Hematopoietic multipotent progenitor cell (in vitro differentiated cells): ENCODE measurements at regions not wholly inside any gene's neighbourhood (a gene's known extent, or its start where the extent isn't known, plus 50 kb on each side); places are given as distances from the start of the nearest gene placed in this dataset.
"Not testable (repeated sequence)": the region's sequence is repeated elsewhere in the genome, so short reads cannot be mapped to it uniquely, and the experiment has no call there.

Experiments
- DNase-seq, 3 donors: peaks; one replicate each; pipeline ENCODE4 v3.0.0-alpha.2; 2011 to 2015; ENCODE audit warnings: low read depth in 2 of 3, low spot score in 2 of 3

DNA sequence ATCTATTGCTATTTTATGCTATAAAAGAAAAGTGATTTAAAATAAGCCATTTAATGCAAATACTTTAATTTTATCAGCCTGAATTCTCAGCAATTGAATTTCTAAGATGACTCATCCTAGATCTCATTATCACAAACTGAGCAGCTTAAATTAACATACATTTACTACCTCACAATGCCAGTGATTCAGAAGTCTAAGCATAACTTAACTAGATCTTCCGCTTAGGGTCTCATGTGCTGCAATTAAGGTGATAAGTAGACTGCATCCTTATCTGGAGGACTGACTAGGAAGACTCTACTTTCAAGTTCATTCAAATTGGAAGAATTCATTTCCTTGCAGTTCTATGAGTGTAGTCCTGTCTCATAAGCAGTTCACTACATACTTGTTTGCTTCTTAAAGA lies 286.6 kb downstream of the COL11A1 start:
- no peak for DNase-seq

DNA sequence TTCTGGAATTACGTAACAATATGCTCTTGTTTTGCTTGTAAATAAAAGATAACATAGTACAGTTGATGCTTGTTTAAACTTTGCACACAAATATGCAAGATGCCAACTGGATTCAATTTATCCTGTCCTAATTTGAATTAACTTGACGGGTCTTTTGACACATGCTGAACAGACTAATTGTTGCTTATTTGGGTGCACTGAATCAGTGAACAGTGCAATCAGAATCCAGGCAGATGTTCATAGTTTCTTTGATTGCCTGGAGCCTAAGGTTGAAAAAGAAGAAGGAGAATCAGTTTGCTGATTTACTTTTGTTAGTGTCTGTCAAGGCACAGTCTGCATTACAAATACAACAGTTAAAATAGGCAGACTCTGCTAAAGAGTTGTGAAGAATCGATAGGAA lies 307.9 kb downstream of the COL11A1 start:
- no peak for DNase-seq

DNA sequence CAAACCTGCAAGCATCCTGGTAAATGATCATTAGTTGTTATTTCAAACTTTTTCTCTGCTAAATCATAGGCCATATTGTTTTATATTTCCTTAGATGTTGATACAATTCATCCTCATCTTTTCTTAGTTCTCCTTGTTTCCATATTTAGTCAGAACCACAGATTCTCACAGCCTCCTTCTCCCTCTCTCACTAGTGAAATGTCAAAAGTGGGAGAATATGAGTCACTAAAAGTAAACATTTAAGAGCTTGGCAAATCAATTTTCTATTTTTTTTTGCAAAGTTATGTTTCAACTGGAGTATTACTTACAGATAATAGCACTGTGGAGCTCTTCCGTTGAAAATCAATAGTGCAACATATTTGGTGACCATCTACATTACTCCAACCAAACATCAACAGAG lies 308.8 kb downstream of the COL11A1 start:
- no peak for DNase-seq

DNA sequence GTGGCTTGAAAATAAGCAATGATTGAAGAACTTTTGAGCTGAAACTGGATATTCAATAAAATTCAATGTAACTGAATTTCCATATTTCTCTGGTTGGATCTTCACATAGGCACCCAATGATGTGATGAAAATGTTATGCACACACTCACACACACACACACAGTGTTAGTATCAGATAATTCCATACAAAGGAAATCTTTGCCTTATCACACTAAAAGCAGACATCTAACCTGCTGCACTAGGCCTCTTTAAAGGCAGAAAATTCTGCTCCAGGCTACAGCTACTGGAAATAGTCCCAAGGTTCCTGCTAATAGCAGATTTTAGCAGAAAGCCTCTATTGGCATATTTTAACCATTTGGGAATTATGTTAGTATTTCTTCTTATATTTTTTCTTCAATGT lies 309.6 kb downstream of the COL11A1 start:
- DNase-seq, result no peak

DNA sequence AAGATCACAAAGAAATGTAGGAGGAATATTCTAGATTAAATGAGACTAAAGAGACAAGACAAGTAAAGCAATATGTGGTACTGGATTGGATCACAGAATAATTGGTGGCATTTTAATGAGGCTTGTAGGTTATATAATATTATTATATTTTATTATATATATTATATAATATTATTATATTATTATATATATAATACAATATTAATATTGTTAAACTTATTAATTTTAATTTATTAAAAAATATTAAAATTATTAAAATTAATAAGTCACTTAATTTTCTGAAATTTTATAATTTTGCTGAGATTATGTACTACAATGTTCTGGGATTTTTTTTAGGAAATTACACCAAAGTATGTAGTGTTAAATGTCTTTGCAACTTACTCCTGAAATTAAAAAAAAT lies 311.9 kb downstream of the COL11A1 start:
- no peak for DNase-seq

DNA sequence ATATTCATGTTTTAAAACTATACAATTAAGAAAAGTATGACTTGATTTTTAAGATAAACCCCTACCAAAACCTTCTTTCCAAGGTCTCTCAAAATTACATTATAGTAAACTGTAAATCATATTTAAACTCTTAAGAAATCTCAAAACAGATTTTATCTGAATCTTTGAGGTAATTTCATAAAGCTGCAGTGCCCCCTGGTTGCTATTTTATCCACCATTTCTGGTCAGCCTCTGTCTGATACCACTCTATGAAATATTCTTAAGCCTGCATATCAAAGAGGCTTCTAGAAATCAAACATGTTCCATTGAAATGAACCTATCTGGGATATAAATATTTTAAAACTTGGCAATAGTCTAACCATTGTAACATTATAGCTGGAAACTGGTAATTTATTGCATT lies 317.3 kb downstream of the COL11A1 start:
- no peak for DNase-seq

DNA sequence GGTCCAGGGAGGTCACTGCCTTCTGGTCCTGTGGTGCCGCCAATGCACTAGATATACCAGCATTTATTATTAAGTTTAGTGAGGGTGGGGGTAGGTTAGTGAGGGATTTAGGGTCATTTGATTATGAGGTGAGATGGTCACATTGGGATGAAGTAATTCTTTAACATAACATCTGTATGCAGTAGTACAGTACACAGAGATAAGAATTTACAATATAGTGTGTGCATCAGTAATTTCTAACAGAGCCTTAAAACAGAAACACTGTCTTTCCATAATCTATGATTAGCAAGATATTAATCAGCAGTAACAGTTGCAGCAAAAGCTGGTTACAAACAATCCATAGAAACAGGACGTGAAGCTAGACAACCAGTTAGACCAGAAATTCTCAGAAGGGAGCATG lies 318.4 kb downstream of the COL11A1 start:
- DNase-seq, result not testable (repeated sequence)

DNA sequence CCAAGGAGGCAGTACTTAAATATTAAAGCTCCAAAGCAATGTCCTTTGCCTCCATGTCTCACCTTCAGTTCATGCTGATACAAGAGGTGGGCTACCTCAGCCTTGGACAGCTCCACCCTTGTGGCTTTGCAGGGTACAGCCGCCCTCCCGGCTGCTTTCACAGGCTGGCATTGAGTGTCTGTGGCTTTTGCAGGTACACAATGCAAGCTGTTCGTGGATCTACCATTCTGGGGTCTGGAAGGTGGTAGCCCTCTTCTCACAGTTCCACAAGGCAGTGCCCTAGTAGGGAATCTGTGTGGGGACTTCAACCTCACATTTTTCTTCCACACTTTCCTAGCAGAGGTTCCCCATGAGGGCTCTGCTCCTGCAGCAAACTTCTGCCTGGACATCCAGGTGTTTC lies 324.8 kb downstream of the COL11A1 start:
- DNase-seq, result no peak

DNA sequence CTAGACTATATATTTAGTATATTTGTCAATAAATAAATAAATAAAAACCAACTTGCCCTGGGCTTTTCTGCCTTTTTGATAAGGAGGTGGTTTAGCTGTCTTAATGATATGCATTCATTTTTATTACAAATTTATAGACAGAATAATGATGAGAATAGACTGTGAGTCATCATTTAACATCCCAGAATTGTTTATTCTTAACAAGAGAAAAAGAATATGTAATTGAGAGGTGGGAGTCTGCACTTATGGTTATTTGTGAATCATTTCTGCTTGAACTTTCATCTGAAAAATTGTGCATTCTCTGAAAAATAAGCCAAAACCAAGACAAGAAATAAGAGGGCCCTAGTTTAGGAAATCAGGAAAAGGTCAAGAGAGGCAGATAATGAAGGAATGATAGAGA lies 326.2 kb downstream of the COL11A1 start:
- no peak for DNase-seq

DNA sequence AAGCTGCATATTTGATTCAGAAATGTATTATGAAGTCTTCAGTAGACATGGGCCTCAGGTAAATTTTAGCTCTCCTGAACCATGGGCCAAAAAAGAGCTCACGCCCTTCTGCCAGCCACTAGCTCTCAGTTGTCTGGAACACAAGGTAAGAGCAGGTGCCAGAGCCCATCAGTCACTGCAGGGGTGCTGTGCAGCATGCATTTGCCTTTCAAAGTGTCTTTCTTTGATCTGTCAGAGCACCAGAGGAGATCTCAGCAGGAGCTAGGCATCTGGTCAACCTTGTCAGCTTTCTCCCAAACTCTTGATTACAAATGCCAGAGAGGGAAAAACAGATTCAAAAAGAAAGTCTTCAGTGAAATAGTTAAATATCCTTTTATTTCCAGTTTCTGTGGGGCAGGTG lies 332.3 kb downstream of the COL11A1 start:
- DNase-seq, result no peak

DNA sequence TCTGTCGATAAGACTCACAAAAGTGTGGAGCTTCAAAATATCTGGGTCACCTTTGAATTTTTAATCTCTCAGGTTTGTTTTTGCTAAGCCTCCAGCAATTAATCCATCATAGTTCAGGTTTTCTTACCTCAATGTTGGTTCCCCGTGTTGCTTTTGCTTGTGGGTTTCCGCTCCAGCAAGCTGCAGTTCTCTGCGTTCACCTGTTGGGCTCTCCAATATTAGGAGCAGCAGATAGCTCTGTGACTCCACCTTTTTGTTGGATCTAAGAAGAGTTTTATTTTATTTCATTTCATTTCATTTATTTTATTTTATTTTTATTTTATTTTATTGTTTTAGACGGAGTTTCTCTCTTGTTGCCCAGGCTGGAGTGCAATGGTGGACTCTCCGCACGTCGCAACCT lies 335.5 kb downstream of the COL11A1 start:
- no peak for DNase-seq

DNA sequence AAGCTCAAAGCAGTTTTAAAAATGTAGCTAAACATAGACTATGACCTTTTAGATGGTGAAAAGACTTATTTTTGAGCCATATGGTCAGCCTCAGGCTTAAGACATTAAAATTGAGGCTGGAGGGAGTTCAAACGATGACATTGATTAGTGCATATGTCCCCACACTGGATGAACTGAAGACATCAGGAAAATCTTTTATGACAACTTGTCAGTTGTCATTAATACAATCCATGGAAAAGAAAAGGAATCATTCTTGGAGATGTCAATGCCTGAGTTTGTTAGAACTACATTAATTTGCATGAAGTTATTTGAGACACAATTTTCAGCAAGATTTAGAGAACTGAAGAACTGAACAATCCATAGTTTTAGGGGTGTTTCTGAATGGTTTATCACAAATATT lies 349.9 kb downstream of the COL11A1 start:
- no peak for DNase-seq

DNA sequence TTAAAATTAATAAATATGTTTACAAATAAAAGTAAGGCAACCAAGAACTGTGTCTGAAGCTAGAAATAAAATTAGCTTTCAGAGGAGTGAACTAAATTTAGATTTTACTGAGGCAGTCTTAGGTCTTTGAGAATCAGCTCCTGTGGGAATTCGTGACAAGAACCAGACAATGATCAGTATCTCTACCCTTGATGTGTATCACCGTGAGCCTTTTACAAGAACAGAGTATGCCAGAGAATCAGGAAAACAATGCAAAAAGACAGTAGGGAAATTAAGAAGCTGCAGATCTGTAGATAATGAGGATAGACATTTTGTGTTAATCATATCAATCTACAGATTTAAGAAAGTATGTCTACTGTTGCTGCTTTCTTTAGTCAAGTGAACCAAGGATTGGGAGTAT lies 351.0 kb downstream of the COL11A1 start:
- no peak for DNase-seq

DNA sequence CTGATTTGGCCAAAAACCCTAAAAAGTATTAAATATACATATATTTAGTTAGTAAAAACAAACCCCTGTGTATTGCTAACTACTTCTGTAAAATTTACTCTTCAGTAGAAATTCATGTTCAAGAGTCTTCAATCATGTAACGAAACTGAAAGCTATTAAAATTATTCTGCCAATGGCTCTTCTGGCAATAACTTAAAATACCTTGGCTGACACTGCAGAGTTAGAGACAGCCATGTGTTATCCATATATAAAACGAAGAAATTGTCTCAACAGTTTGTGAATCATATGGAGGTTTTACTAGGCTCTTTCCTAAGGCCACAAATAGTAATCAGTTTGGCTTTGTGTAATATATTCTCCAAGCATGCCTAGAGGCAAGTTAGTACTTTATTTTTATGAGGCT lies 357.2 kb downstream of the COL11A1 start:
- DNase-seq, result no peak

DNA sequence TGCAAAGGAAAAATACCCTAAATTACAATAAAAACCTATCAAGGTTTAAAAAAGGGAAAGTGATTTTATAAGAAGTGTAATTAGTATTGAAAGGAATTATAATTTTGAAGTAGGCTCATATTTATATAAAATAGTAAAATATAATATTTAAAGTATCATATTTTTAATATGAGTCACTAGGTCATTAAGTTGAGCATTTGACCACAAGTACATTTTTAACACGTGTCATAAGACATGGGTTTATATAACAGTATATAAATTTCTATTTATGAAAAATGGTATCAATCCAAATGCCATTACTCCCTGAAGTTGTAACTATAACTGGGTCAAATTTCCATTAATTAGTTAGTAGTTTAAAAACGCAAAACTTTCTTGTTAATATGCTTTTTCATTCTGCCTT lies 365.9 kb downstream of the COL11A1 start:
- DNase-seq, result no peak

DNA sequence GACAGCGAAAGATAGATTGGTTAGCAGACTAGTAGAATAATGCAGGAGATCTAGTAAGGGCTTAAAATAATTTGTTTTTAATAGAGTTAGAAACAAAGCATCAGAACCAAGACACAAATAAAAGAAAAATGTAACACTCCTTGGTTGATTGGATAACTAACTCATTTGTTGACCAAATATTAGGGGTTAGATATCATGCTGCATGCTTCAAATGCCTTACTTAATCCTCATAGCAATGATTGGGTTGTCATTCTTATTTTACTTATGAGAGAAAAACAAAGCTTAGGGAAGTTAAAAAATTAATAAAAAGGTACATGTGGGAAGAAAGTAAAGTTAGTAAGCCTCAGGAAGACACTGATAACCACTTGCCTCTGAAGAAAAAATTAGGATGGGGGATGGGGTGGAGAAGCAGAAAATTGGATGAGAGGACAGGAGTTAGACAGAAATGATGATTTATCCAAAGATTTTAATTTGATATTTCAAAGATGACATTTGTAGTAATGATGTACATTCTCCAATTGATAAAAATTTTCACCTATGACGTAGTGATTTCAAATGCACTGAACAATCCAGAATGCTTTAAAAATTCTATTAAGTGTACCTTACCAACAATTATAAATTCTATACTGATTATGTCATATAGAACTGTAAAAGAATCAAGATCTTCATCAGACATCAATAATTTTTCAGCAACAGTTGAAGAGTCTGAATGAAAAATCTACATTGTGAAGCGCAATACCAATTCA lies 374.7 kb downstream of the COL11A1 start:
- no peak for DNase-seq

DNA sequence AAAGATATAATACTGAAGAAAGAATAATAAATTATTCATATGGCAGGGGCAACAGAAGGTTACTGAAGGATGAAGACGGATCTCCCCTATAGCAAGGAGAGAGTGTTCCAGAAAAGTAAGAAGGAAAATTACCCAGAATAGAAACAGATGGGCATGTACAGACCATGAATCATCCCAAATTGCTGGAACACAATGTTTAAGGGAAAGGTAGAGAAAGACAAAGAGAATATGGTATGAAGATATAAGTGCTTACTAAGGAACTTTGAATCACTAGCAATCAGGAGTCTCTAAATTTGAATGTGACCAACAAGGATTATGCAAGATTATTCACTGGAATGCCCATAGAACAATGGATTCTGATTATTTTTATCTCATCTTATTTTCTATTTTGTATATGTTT lies 375.4 kb downstream of the COL11A1 start:
- no peak for DNase-seq

DNA sequence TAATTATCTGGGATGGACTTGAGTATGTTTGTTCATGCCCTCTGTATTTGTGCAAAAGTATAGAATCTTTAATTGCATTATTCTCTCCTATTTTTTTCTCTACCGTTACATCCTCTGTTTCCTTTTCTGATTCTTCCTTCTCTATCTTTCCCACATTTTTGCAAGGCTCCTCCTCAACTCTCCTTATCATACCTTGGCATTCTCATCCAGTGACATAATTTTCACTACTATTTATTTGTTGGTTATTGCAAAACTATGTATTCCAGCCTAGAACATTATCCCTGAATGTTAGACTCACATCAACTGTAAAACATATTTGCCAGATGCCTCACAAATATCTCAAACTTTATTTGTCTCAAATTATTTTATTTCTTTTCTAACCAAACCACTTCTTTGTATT lies 381.9 kb downstream of the COL11A1 start:
- DNase-seq, result no peak

DNA sequence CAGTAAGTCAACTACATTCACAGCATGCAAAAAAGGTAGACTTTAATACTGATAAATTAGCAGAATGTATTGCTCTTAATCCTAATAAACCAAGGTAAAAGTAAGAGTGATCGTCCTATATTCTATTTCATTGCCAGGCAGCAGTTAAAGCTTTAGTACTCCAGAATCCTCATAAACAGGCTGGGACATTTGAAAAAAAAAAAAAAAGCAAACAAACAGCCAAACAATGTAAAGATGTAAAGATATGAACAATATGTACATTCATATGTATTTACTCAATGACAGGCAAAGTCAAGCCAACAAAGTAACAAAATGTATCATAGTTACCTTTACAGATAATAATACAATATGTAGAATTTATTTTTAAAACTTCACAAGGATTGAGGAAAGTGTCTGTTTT lies 383.6 kb downstream of the COL11A1 start:
- no peak for DNase-seq

DNA sequence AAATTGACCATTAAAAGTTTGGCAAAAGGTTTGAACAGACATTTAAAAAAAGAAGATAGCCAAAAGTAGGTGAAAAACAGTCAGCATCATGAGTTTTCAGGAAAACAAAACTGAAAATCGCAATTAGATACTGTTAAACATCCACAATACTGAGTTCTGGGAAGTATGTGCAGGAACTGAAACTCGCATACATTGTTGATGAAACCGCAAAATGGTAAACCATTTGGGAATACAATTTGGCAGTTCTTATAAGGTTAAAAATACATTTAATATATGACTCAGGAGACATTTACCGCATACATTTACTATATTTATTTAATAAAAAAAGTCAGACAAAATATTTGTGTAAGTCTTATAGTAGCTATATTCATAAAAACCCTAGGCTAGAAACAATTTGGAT lies 393.2 kb downstream of the COL11A1 start:
- no peak for DNase-seq

DNA sequence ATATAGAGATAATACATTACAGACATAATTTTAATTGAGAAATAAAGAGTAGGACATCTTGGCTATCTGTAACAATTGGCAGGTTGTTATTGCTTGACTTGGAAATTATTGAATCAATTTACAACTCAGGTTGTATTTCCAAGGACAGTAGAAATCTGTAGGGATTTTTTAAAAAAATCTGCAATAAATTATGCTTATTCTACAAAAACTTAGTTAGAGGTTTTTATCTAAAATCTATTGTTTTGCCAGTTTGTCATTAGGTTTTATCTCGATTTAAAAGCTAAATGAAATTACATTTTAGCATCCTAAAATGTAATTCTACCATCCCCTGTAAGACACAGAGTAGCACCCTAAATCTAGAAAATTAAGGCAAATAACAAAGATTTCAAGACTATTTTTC lies 408.8 kb downstream of the COL11A1 start:
- no peak for DNase-seq

DNA sequence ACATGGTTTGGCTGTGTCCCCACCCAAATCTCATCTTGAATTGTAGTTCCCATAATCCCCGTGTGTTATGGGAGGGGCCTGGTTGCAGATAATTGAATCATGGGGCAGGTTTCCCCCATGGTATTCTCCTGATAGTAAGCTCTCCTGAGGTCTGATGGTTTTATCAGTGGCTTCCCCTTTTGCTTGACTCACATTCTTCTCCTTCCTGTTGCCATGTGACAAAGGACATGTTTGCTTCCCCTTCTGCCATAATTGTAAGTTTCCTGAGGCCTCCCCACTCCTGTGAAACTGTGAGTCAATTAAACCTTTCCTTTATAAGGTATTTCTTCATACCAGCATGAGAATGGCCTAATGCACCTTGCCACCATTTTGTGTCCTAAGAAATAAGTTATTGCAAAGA lies 415.0 kb downstream of the COL11A1 start:
- DNase-seq, result no peak

DNA sequence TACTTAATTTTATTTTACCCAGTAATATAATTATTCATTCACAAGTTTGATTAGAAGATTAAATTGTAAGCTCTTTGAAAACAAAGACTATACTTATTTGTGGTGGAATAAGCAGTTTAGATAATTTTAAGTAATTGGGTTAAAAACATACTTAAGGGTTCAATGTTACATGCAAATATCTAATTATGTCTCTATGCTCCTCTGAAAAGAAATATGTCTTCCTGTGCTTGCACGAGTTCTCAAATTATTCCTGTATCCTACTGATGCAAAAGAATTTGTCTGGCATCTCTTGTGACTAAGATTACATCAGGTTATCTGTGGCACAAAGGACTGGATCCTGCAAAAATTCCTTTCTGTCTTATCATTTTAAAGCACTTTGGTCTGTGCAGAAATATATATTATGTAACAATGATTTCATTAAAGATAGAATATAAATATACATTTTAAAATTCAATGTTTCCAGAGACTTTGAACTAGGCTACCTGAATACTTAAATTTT lies 416.7 kb downstream of the COL11A1 start:
- no peak for DNase-seq
